Spinal cord (tissue), 9 donors: ENCODE measurements at regions not wholly inside any gene's neighbourhood (a gene's known extent, or its start where the extent isn't known, plus 50 kb on each side); places are given as distances from the start of the nearest gene placed in this dataset.
"Not testable (repeated sequence)": the region's sequence is repeated elsewhere in the genome, so short reads cannot be mapped to it uniquely, and the experiment has no call there.

ENCODE experiments used
- DNase-seq, 6 donors: peaks; one replicate each; pipeline versions ENCODE4 v3.0.0 to v3.0.0-alpha.2; 2013 to 2015; ENCODE audit warnings: low spot score in 6 of 6, low read depth in 4 of 6
- H3K27ac ChIP-seq: one replicate; pipeline ENCODE4 v1.5.1; 2013; ENCODE audit warnings: low read depth, low read length, control low read depth
- H3K27me3 ChIP-seq: one replicate; pipeline ENCODE4 v1.6.1; 2013; ENCODE audit warnings: low read length; ENCODE audit not compliant: control insufficient read depth, insufficient read depth
- H3K36me3 ChIP-seq: one replicate; pipeline ENCODE4 v1.6.1; 2013; ENCODE audit warnings: low read length; ENCODE audit not compliant: control insufficient read depth, insufficient read depth
- H3K4me1 ChIP-seq: one replicate; pipeline ENCODE4 v1.6.1; 2013; ENCODE audit warnings: low read length; ENCODE audit not compliant: control insufficient read depth, insufficient read depth
- H3K4me3 ChIP-seq: one replicate; pipeline ENCODE4 v1.5.1; 2013; ENCODE audit warnings: low read depth, low read length, control low read depth
- H3K9me3 ChIP-seq: one replicate; pipeline ENCODE4 v1.6.1; 2013; ENCODE audit warnings: low read length; ENCODE audit not compliant: control insufficient read depth, insufficient read depth
- whole genome bisulfite sequencing: methylation state at CpG from one replicate; pipeline ENCODE4 v1.1.5; 2013; ENCODE audit warnings: missing lambda C conversion rate; ENCODE audit not compliant: insufficient coverage; 5-methylcytosine and 5-hydroxymethylcytosine counted together
- donor health status: healthy.

DNA sequence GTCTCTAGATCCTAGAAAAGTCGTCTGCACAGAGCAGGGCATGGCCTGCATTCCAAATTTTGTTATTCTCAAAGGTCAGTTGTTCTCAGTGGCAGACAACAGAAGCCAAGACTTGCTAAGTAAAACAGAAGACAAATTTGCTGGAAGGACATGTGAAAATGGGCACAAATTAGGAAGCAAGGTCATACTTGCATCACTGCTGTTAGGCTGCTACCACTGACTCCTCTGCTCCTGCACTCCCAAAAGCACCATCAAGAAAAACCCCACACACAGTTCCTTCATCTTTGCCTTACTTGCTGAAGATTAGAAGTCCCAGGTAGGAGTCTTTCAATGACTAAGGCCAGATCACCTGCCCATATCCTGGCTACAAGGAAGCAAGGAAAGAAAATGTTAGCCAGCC, 69.9 kb upstream of the ATP2C1 start:
- WGBS: 33% methylated on average over 1 of the region's 1 CpG

DNA sequence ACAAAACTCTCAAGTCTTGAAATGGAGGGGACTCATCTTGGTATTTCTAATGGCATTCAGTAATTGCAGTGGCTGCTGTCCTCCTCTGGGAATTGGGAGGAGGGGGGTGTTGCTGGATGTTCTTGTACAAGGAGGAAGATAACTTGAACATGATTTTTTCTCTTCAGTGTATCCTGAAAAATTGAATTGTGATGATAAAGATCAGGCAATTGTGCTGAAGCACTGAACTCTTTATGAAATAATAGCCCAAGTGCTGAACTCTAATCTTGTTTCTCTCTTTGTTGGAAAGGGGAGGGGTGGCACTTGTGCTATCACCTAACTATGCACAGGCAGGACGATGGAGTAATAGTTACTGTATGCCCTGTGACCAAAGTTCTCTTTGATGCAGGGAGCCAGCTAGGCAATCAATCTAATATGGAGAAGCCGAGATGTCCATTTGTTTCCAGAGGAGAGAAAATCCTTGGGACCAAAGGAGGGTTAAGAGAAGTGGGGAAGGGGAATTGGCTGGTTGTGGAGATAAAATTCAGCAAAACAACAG, 68.1 kb upstream of the ATP2C1 start:
- H3K9me3 ChIP-seq: no peaks in the 10 kb centered on the region
- WGBS: no CpG with 5 or more reads among the region's 2 CpGs
- H3K36me3 ChIP-seq: no peaks in the 10 kb centered on the region
- no peaks in the 10 kb centered on the region for H3K4me1 ChIP-seq
- H3K4me3 ChIP-seq: no peak overlapping the region
- H3K27ac ChIP-seq: no peak overlapping the region
- no peak for DNase-seq
- H3K27me3 ChIP-seq: no peaks in the 10 kb centered on the region

More for the DNA sequence above, 69.9 kb upstream of the ATP2C1 start:
- Histone ChIP-seq H3K9me3 (no peaks in the 10 kb centered on the region), H3K4me3 (no peak overlapping the region), H3K27me3 (no peaks in the 10 kb centered on the region), H3K4me1 (no peaks in the 10 kb centered on the region), H3K27ac (no peak overlapping the region), H3K36me3 (no peaks in the 10 kb centered on the region)
- no peak for DNase-seq

DNA sequence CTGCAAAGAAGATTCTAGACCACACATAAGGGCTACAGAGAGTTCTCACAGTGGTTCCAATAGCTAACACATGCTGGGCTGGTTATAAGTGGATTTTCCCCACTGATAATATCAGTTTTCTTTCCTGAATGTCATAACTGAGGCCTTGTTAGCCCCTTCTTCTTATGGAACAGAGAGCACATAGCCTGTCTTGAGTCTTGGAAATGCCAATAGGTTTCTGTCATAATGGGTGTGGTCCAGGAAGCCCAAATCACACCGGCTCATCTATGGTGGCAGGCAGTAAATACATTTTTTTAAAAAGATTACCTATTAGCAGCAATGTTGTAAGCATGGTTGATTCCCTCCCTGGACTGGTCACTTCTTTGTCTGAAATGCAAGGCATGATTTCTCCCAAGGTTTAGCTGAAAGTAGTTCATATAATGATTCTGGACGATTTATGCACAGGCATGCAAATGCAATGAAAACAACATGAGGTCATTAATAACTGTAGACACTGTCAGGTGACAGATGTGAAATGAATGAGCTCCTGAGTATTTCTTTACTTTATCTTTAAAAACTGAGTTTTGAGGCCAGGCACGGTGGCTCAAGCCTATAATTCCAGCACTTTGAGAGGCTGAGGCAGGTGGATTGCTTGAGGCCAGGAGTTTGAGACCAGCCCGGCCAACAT, 67.2 kb upstream of the ATP2C1 start:
- H3K4me3 ChIP-seq: no peak overlapping the region
- no peak overlapping the region for H3K27ac ChIP-seq
- no peaks in the 10 kb centered on the region for H3K4me1 ChIP-seq
- 67% methylated on average over 1 of the region's 4 CpGs for WGBS
- no peak for DNase-seq
- H3K9me3 ChIP-seq: no peaks in the 10 kb centered on the region
- no peaks in the 10 kb centered on the region for H3K36me3 ChIP-seq
- H3K27me3 ChIP-seq: no peaks in the 10 kb centered on the region

DNA sequence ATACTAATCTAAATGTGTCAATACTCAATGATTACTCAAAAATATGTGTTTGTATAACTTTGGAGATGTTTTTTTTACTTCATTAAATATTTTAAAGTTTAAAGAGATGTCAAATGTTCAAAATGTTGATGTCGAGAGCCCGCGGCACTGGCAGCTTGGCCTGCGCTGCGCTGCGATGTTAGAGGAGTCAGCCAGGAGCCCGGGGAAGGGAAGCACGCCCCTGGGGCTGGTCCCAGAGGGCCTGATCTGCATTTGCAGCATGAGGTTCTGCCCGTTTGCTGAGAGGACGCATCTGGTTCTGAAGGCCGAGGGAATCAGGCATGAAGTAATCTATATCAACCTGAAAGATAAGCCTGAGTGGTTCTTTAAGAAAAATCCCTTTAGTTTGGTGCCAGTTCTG, 66.4 kb upstream of the ATP2C1 start:
- no peak overlapping the region for H3K27ac ChIP-seq
- H3K4me3 ChIP-seq: no peak overlapping the region
- no peak for DNase-seq
- no peaks in the 10 kb centered on the region for H3K27me3 ChIP-seq
- WGBS: 87% methylated on average over 11 of the region's 11 CpGs
- no peaks in the 10 kb centered on the region for H3K36me3 ChIP-seq
- H3K9me3 ChIP-seq: no peaks in the 10 kb centered on the region
- H3K4me1 ChIP-seq: no peaks in the 10 kb centered on the region

DNA sequence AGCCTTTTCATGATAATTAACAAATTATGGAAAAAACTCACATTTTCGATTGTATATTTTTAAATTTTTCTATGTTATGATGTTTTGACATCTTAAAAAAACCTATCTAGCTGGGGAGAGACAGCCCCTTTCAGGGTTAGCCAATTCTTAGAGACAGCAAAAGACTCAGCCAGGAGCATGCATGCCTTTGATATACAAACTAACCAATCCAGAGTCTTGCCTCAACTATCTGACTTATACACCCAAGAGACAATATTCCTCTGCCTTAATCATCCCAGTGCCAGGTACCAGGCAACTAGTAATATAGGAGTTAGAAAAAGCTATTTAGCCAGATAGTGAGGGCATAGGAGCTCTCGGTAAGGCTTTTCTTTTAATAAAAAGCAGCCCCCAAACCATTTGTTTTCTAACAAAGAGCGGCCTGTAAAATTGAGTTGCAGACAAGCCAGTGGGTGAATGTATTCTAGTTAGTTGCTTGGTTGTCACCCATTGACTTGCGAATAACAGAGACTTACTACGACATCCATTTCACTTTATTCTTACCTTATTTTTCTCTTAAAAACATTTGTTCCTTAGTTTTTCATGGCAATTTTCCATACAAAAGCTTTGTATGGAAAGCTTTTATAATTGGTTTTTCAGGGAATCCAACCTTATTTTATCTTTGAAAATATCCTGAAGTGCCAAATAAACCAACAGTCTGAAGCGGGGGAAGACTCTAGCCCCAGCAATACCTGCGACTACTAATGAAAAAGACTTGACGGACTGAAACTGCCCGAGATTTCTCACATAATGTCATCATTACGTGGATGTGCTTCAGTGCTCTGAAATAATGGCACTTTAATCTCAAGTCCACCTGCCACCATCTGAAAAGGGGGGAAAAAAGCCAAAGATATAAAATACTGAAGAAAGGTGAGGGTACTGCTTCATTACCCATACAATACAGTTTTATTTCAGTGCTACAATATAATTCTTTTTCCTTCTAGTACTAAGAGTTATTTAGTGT, 64.6 kb upstream of the ATP2C1 start:
- Histone ChIP-seq H3K4me1 (no peaks in the 10 kb centered on the region), H3K4me3 (no peak overlapping the region), H3K36me3 (no peaks in the 10 kb centered on the region), H3K27me3 (no peaks in the 10 kb centered on the region), H3K27ac (no peak overlapping the region), H3K9me3 (no peaks in the 10 kb centered on the region)
- DNase-seq: peak in 1 of 6 donors; percentile 52
- 54% methylated on average over 2 of the region's 10 CpGs for WGBS

DNA sequence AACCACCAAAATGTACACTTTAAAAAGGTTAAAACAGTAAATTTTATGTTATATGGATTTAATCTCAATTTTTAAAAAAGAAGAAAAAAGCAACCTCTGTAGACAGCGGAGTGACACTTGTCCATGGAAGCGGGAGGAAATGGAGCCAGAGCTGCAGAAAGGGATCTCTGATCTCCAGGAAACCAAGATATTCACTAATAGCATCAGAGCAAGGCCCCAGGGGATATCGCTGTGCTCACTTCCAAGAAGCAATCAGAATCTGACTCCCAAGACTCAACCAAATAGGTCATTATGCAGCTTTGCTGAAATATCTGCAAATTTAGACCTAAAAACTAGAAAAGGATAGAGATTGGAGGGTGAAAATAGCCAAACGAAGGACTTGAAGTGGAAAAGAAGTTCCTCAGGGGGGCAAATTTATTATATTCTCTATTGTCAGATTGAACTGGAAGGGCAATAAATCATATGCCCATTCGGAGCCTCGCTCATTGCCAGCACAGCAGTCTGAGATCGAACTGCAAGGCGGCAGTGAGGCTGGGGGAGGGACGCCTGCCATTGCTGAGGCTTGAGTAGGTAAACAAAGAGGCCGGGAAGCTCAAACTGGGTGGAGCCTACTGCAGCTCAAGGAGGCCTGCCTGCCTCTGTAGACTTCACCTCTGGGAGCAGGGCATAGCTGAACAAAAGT, 62.0 kb upstream of the ATP2C1 start:
- no peaks in the 10 kb centered on the region for H3K36me3 ChIP-seq
- no peaks in the 10 kb centered on the region for H3K9me3 ChIP-seq
- H3K27ac ChIP-seq: no peak overlapping the region
- H3K4me3 ChIP-seq: no peak overlapping the region
- peak in 1 of 6 donors; percentile 29 for DNase-seq
- 29% methylated on average over 7 of the region's 10 CpGs for WGBS
- H3K4me1 ChIP-seq: no peaks in the 10 kb centered on the region
- H3K27me3 ChIP-seq: no peaks in the 10 kb centered on the region

DNA sequence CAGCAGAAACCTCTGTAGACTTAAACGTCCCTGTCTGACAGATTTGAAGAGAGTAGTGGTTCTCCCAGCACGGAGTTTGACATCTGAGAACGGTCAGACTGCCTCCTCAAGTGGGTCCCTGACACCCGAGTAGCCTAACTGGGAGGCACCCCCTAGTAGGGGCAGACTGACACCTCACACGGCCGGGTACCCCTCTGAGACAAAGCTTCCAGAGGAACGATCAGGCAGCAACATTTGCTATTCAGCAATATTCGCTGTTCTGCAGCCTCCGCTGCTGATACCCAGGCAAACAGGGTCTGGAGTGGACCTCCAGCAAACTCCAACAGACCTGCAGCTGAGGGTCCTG, 61.5 kb upstream of the ATP2C1 start:
- not testable (repeated sequence) for H3K4me3 ChIP-seq, H3K4me1 ChIP-seq, DNase-seq, H3K9me3 ChIP-seq, H3K36me3 ChIP-seq, H3K27ac ChIP-seq, H3K27me3 ChIP-seq
- 44% methylated on average over 4 of the region's 9 CpGs for WGBS

DNA sequence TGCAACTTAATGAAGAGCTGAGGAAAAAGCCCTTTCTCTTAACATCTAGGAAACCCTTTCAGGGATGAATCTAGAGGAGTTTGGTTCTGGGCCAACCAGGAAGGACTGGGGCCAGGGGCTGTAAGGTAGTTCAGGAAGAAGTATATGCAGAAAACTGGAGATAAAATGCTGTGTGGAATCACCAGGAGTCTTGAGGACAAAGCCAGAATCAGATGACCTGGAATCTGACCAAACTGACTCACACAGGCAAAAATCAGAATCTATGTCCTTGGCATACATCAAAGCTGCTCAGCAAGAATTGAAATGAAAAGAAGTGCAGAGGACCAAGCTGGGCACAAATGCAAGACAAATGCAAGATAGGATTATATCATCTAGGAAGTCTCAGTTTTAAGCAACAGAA, 59.4 kb upstream of the ATP2C1 start:
- Histone ChIP-seq H3K36me3 (no peaks in the 10 kb centered on the region), H3K4me3 (no peak overlapping the region), H3K4me1 (no peaks in the 10 kb centered on the region), H3K9me3 (no peaks in the 10 kb centered on the region), H3K27me3 (no peaks in the 10 kb centered on the region), H3K27ac (no peak overlapping the region)
- peak in 1 of 6 donors; percentile 35 for DNase-seq

DNA sequence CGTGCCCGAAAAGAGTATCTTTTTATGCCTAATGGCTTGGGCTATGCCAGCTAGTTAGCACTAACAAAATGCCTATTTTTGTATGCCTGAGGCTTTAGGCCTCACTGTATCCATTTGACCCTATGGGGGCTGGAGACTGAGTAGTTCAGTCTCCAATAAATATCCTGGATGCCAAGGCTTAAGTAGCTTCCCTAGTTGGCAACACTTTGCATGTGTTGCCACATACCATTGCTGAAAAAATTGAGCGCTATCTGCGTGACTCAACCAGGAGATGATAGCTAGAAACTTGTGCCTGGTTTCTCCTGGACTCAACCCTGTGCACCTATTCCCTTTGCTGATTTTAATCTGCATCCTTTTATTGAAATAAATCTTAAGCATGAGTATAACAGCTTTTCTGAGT, 58.4 kb upstream of the ATP2C1 start:
- Histone ChIP-seq H3K27ac (no peak overlapping the region), H3K36me3 (no peaks in the 10 kb centered on the region), H3K9me3 (no peaks in the 10 kb centered on the region), H3K4me1 (no peaks in the 10 kb centered on the region), H3K4me3 (no peak overlapping the region), H3K27me3 (no peaks in the 10 kb centered on the region)
- 92% methylated on average over 4 of the region's 4 CpGs for WGBS
- no peak for DNase-seq
